ENCODE measurements at regions not wholly inside any gene's neighbourhood (a gene's known extent, or its start where the extent isn't known, plus 50 kb on each side); places are given as distances from the start of the nearest gene placed in this dataset.
"Not testable (repeated sequence)": the region's sequence is repeated elsewhere in the genome, so short reads cannot be mapped to it uniquely, and the experiment has no call there.

- DNase-seq, result no peak
Measured at GRCh38 chr12:111248236-111249017, 120.5 kb downstream of the PHETA1 start.

GRCh38 chr12:111247083-111247783 is 121.7 kb downstream of the PHETA1 start:
- no peak for DNase-seq

GRCh38 chr12:111246477-111247011 is 122.4 kb downstream of the PHETA1 start:
- no peak for DNase-seq

- no peak for DNase-seq
Measured at GRCh38 chr12:111245701-111246476, 123.0 kb downstream of the PHETA1 start.

DNA sequence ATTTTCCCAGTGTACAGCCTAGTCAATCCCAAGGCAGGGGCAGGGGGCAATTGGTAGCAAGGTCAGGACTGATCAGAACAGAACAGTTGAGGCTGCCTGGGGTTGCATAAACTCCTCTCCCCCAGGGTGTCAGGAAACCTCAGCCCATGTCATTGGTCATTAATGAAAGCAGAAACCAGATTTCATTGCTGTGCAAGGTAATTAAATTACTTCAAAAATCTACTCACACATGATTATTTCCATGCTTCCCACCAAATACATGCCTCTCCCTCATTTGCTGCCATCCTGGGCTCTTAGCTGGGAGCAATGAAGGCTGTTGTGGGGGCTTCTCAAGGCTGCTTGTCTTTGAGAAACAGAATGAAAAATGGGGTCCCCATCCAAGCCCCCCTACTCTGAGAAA is 124.2 kb downstream of the PHETA1 start:
- DNase-seq, result no peak

DNA sequence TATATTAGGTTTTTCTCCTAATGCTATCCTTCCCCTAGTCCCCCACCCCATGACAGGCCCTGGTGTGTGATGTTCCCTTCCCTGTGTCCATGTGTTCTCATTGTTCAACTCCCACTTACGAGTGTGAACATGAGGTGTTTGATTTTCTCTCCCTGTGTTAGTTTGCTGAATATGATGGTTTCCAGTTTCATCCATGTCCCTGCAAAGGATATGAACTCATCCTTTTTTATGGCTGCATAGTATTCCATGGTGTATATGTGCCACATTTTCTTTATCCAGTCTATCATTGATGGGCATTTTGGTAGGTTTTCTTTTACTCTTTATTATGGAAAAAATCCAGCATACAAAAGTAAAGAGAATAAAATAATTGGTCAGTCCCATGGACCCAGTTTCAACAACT is 126.1 kb downstream of the PHETA1 start:
- DNase-seq, result not testable (repeated sequence)

- no peak for DNase-seq
Measured at GRCh38 chr12:111242184-111242583, 126.7 kb downstream of the PHETA1 start.

DNA sequence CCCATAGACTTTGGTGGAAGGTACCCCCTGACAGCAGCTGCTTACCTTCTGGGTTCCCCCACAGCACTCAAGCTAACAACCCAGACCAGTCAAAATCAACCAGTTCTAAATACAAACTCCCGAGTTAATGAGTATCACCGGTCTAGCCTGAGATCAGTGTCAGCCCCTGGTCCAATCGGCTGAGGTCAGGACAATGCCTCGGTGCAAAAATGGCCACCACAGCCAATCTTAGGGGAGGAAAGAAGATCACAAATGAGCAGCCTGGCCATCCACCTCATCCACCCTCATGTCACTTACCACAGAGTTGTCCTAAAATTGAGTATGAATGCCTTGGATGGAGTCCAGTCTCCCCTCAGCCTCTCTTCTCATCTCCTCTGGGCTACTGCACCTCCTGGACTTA is 128.5 kb downstream of the PHETA1 start:
- no peak for DNase-seq

- DNase-seq, result no peak
Measured at GRCh38 chr12:111239235-111239634, 129.7 kb downstream of the PHETA1 start.

- DNase-seq, result no peak
Measured at GRCh38 chr12:111238075-111238734, 130.7 kb downstream of the PHETA1 start.

- DNase-seq, result not testable (repeated sequence)
Measured at GRCh38 chr12:111234491-111234890, 134.4 kb downstream of the PHETA1 start.

- no peak for DNase-seq
Measured at GRCh38 chr12:111233786-111234185, 135.1 kb downstream of the PHETA1 start.

DNA sequence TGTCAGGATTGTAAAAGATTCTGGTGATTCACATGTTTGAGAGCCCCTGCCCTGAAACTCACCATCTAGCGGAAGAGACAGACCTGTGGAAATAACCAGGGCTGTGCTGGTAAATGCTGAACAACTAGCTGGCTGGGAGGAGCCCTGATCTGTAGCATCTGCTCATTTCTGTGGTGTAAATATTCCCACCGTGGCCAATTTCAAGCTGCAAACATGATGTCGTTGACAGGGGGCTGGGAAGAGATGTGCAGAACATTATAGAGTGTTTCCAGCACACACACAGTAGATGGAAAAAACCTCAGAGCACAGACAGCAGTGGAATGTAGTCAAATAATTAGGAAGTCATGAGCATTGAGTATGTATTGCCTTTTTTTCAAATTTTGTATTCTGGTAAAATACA is 138.2 kb downstream of the PHETA1 start:
- no peak for DNase-seq

DNA sequence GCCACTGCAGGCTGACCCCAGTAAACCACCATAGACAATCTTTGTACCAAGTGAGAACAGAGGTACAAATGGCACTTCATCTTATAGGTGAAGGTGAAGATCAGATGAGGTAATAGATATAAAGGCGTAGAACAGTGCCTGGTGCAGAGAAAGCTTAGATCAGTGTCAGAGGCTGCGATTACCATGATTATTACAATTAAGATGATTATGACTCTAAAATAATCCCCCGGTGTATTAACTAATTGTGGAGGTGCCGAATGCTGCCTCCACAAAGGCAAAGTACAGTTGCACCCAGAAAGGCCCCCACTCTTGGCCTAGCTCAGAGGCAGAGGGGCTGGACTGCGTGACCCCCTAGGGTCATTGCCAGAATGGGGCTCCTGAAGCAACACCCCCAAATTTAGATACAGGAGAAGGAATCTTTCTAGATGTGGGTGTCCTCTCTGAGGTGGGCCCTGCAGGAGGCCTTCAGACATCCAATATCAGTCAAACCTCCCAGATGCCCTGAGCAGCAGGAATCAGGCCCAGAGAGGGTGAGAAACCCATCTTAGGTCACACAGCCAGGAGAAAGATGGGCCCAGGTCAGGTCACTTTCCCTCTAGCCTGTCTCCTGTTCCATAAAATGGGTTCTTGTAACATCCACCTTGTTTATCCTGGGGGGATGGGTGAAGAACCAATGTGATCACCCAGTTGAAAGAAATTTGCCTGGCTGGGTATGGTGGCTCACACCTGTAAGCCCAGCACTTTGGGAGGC is 139.8 kb downstream of the PHETA1 start:
- DNase-seq, result no peak

DNA sequence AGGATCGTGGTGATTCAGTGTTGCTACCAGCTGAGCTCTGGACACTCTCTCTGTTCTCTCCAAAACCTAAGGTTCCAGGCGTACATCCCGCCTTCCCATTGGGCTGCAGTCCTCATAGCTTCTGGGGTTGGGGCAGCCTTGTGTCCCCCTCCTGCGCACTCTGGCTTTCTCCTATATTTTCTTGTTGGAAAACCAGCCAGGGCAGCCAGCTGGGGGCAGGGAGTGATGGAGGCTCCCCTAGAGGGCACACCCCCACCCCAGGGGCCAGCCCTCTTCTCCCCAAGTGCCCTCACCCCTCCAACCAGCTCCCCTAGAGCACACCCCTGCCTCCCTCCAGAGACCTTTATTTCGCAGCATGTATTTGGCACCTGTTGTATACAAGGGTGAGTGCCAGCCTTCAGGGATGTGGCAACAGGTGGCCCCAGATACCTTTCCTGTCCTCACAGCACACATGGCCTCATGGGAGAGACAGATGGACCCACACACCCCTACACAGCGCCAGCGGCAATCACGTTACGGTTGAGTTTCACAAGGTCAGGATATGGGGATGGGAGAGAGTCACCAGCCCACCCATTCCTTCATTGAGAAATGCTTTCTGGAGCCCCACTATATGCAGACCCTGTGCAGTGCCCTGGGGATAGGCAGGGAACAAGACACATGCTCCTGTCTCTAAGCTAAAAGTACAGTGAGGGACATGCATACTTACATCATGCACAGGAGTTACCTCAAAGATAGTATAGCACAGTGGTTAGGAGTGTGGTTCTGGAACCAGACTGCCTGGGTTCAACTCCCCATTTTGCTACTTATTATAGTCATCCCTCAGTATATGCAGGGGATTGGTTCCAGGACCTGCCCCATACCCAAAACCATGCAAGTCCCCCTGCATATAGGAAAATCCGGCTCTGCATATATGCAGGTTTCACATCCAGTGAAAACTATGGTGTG is 141.1 kb downstream of the PHETA1 start:
- no peak for DNase-seq

DNA sequence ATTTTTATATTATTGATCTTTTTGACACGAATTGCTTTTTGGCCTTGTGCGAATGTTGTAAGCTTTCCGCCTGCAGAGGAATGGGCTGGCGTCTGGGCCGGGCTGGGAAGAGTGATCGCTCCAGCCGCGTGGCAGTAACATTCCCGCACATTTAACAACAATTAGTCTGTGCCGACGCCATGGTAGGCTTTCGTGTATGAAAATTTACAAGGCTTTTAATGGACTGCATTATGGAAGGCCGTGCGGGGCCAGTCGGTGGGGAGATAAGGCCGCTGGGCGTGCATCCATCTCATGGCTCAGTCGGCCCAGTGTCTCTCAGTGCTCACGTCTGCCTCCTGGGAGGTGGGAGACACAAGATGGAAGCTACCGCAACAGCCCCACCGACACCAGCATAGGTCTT is 142.2 kb downstream of the PHETA1 start:
- no peak for DNase-seq

GRCh38 chr12:111225307-111225706 is 143.6 kb downstream of the PHETA1 start:
- no peak for DNase-seq

DNA sequence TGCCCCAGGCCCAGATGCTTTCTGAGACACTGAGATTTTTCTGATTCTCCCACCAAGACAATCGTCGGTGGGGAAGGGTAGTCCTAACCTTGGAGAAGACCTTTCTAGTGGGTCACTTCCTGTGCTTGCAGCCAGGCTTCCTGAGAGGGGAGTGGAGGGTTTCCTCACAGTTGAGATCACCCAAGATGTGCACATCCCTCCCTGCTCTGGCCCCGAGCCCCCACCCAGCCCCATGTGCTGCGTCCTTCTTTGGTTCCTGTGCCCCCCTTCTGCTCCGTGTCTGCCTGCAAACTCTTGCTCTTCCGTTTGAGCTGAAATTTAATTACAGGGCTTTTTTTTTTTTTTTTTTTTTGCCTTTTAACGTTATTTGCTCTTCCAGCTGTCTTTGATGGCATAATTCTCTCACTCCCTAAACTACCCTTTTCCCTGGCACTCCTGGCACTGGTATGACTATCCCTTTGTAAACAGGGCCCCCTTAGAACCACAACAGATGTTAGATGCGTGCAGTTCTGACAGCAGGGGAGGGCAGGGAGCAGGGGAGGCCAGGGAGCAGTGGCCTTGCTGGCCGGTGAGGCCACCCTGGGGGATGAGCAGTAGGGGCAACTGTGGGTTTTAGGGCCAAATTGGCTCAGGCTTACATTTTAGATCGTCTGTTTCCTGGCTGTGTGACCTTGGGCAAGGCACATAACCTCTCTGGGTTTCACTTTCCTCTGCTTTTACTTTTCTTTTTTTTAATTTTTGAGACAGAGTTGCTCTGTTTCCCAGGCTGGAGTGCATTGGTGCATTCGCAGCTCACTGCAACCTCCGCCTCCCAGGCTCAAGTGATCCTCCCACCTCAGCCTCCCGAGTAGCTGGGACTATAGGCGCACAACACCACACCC is 144.5 kb downstream of the PHETA1 start:
- no peak for DNase-seq

DNA sequence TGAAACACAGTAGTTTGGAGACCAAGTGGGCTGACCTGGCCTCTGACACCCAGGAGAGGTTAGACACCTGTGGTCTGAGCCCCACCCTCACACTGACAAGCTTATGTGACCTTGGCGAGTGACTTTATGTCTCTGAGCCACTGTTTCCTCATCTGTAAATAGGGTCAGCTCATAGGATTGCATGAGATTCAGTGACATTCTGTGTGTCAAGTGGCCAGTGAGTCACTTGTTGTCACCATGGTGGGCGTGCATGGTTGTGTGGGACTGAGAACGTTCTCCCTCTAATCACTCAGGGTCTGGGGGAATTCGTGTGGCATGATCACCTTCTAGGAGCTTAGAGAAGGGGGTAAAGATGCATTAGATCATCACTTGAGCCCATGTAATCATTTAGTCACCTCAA is 146.4 kb downstream of the PHETA1 start:
- no peak for DNase-seq

- no peak for DNase-seq
Measured at GRCh38 chr12:111222027-111222414, 146.9 kb downstream of the PHETA1 start.

Measured in hindlimb muscle (tissue), 1 donor.